ENCODE measurements at regions not wholly inside any gene's neighbourhood (a gene's known extent, or its start where the extent isn't known, plus 50 kb on each side); places are given as distances from the start of the nearest gene placed in this dataset.

GRCh38 chr13:40232311-40233040 is 434.0 kb downstream of the FOXO1 start:
- no peaks in the 10 kb centered on the region for H3K27me3 ChIP-seq
- no peaks in the 10 kb centered on the region for H3K36me3 ChIP-seq (ENCODE audit: low read depth, missing control alignments)
- no peaks in the 10 kb centered on the region for H3K4me1 ChIP-seq
- no peak overlapping the region for H3K27ac ChIP-seq
- 92 to 98% methylated on average over 3 of the region's 3 CpGs for WGBS, 2 donors
- intact Hi-C loops (cut with DNase I; ENCODE audit: low total_unique reads) = loop anchor here (10.0 kb wide), 1 partner anchor 432 kb away; the partner anchor contains the start of gene FOXO1
- no peak for TF ChIP-seq POLR2A (IDR thresholded peaks at IDR 0.05)
- TF ChIP-seq CTCF (IDR thresholded peaks at IDR 0.05) = no peak
- H3K9me3 ChIP-seq = no peaks in the 10 kb centered on the region
- H3K4me3 ChIP-seq = no peak overlapping the region
- no peak for DNase-seq

DNA sequence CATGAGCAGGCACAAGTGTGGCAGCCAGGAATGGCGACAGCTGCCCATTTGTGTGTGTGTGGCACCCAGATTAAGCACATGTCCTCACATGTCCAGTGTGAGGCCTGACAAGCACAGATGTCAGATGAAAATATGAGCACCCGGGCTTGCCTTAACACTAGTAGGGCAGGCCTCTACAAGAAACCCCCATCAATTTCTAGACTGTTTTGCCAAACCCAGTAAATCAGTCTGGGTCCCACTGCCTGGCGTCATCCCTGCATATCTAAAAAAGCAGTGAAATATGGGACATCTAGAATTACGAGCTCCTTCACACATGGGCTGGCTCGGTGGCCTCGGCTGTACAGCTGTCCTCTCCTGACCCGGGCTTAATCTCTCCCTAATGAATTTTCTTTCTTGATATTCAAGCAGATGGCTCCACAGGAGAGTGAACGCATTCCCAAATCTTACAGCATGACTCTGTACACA is 432.7 kb downstream of the FOXO1 start:
- H3K4me3 ChIP-seq = no peak overlapping the region
- intact Hi-C loops (cut with DNase I; ENCODE audit: low total_unique reads) = loop anchor here (10.0 kb wide), 1 partner anchor 431 kb away; the partner anchor contains the start of gene FOXO1
- no peaks in the 10 kb centered on the region for H3K36me3 ChIP-seq (ENCODE audit: low read depth, missing control alignments)
- H3K27ac ChIP-seq = no peak overlapping the region
- WGBS, 2 donors = 76 to 79% methylated on average over 7 to 8 of the region's 8 CpGs
- TF ChIP-seq POLR2A (IDR thresholded peaks at IDR 0.05) (no peak), CTCF (IDR thresholded peaks at IDR 0.05) (no peak)
- peak; percentile 37 for DNase-seq
- no peaks in the 10 kb centered on the region for H3K27me3 ChIP-seq
- H3K4me1 ChIP-seq = no peaks in the 10 kb centered on the region
- H3K9me3 ChIP-seq = no peaks in the 10 kb centered on the region

- TF ChIP-seq CTCF (IDR thresholded peaks at IDR 0.05) (no peak), POLR2A (IDR thresholded peaks at IDR 0.05) (no peak)
- WGBS, 2 donors = 89 to 91% methylated on average over 6 of the region's 6 CpGs
- DNase-seq = no peak
- Histone ChIP-seq H3K36me3 (ENCODE audit: low read depth, missing control alignments) (no peaks in the 10 kb centered on the region), H3K27me3 (no peaks in the 10 kb centered on the region), H3K9me3 (no peaks in the 10 kb centered on the region), H3K27ac (no peak overlapping the region), H3K4me1 (no peaks in the 10 kb centered on the region), H3K4me3 (no peak overlapping the region)
- intact Hi-C loops (cut with DNase I; ENCODE audit: low total_unique reads) = loop anchor here (10.0 kb wide), 1 partner anchor 430 kb away; the partner anchor contains the start of gene FOXO1
These were observed 431.2 kb downstream of the FOXO1 start for GRCh38 chr13:40235160-40235796.

- H3K4me1 ChIP-seq = no peaks in the 10 kb centered on the region
- no peaks in the 10 kb centered on the region for H3K9me3 ChIP-seq
- DNase-seq = peak; percentile 79
- TF ChIP-seq POLR2A (IDR thresholded peaks at IDR 0.05) = no peak
- no peak for TF ChIP-seq CTCF (IDR thresholded peaks at IDR 0.05)
- peak overlapping the region; percentile 69 to 88 for H3K27ac ChIP-seq
- WGBS, 2 donors = 56 to 61% methylated on average over 10 to 12 of the region's 12 CpGs
- no peaks in the 10 kb centered on the region for H3K27me3 ChIP-seq
- intact Hi-C loops (cut with DNase I; ENCODE audit: low total_unique reads) = loop anchor here (10.0 kb wide), 1 partner anchor 428 kb away; the partner anchor contains the start of gene FOXO1
- H3K36me3 ChIP-seq (ENCODE audit: low read depth, missing control alignments) = no peaks in the 10 kb centered on the region
- H3K4me3 ChIP-seq = no peak overlapping the region
These were observed 429.8 kb downstream of the FOXO1 start for GRCh38 chr13:40236566-40237168.
